Keratinocyte (primary cell): ENCODE measurements at regions not wholly inside any gene's neighbourhood (a gene's known extent, or its start where the extent isn't known, plus 50 kb on each side); places are given as distances from the start of the nearest gene placed in this dataset.

Experiments
- DNase-seq: peaks from one replicate; pipeline ENCODE4 v3.0.0-alpha.2; 2011; ENCODE audit warnings: low read depth, missing footprints, low spot score
- FAIRE-seq: peaks from 2 replicates; lab custom pipeline; 2011; peaks lifted over from hg19 to GRCh38; lab: Jason Lieb, UNC
- H2AFZ ChIP-seq: 2 replicates; pipeline ENCODE4 v1.6.0; 2012; ENCODE audit warnings: low read length, control low read depth, inconsistent platforms; ENCODE audit not compliant: control insufficient read depth
- H3K27ac ChIP-seq: 2 replicates; pipeline ENCODE4 v1.5.1; 2011; ENCODE audit warnings: low read length; ENCODE audit not compliant: control insufficient read depth, insufficient read depth
- H3K27me3 ChIP-seq: 3 replicates; pipeline ENCODE4 v1.6.0; 2011; ENCODE audit warnings: low read length; ENCODE audit not compliant: control insufficient read depth, insufficient read depth; ENCODE audit errors: extremely low read depth
- H3K36me3 ChIP-seq, 2 experiments: 2 replicates in 1 of 2; 3 replicates in 1 of 2; pipeline ENCODE4 v1.5.1; 2011; ENCODE audit warnings: low read length in 2 of 2, mild to moderate bottlenecking in 1 of 2; ENCODE audit not compliant: control insufficient read depth in 2 of 2, insufficient read depth in 2 of 2; ENCODE audit errors: extremely low read depth in 1 of 2
- H3K4me1 ChIP-seq: 3 replicates; pipeline ENCODE4 v1.5.1; 2011; ENCODE audit warnings: low read length; ENCODE audit not compliant: control insufficient read depth, insufficient read depth; ENCODE audit errors: extremely low read depth
- H3K4me2 ChIP-seq: 3 replicates; pipeline ENCODE4 v1.6.0; 2011; ENCODE audit warnings: low read depth, low read length; ENCODE audit not compliant: control insufficient read depth, insufficient read depth; ENCODE audit errors: extremely low read depth
- H3K4me3 ChIP-seq, 3 experiments: fragments of 200-600 bp in 1 of 3; sonication (generic) in 1 of 3; 2 replicates in 2 of 3; 3 replicates in 1 of 3; pipeline ENCODE4 v1.5.1; 2011 to 2016; ENCODE audit warnings: low read length in 3 of 3, mild to moderate bottlenecking in 3 of 3, control low read depth in 2 of 3, inconsistent platforms in 1 of 3, low read depth in 1 of 3, mixed read lengths in 1 of 3, mixed run types in 1 of 3, moderate library complexity in 1 of 3; ENCODE audit not compliant: control insufficient read depth in 2 of 3, insufficient read depth in 2 of 3; ENCODE audit errors: extremely low read depth in 1 of 3
- H3K79me2 ChIP-seq: 2 replicates; pipeline ENCODE4 v1.6.0; 2012; ENCODE audit warnings: low read length; ENCODE audit not compliant: control insufficient read depth, insufficient read depth
- H3K9ac ChIP-seq: 3 replicates; pipeline ENCODE4 v1.6.0; 2011; ENCODE audit warnings: low read length; ENCODE audit not compliant: control insufficient read depth, insufficient read depth; ENCODE audit errors: extremely low read depth
- H3K9me1 ChIP-seq: 3 replicates; pipeline ENCODE4 v1.6.0; 2011; ENCODE audit warnings: low read length; ENCODE audit not compliant: control insufficient read depth, insufficient read depth; ENCODE audit errors: extremely low read depth
- H3K9me3 ChIP-seq: 2 replicates; pipeline ENCODE4 v1.5.1; 2012; ENCODE audit warnings: low read depth, low read length; ENCODE audit not compliant: control insufficient read depth
- H4K20me1 ChIP-seq: 3 replicates; pipeline ENCODE4 v1.6.0; 2011; ENCODE audit warnings: low read length; ENCODE audit not compliant: control insufficient read depth, insufficient read depth; ENCODE audit errors: extremely low read depth
- EZH2 ChIP-seq: IDR thresholded peaks from one replicate; pipeline ENCODE4 v1.6.1; 2012; ENCODE audit warnings: inconsistent platforms, mild to moderate bottlenecking, low read length, moderate library complexity
- dilution Hi-C: fragments of 300-500 bp; cut with MboI; formaldehyde crosslinking; loops from one replicate; pipeline ENCODE4 v1.7.0; 2020; ENCODE audit warnings: low sequenced_read_pairs; ENCODE audit not compliant: extremely low pct_ligation_motif_present
- TF ChIP-seq, protein P1 (sequence below), 3 experiments: IDR thresholded peaks in 1 of 3; conservative IDR thresholded peaks in 1 of 3; optimal IDR thresholded peaks in 1 of 3; 2 replicates in 2 of 3; 3 replicates in 1 of 3; pipeline versions ENCODE3 to v1.5.1; 2011; ENCODE audit warnings: low read length in 3 of 3, mild to moderate bottlenecking in 3 of 3, moderate library complexity in 2 of 3, control low read depth in 1 of 3, inconsistent platforms in 1 of 3; ENCODE audit not compliant: insufficient read depth in 2 of 3; ENCODE audit errors: extremely low read depth in 1 of 3

GRCh38 chr2:38154395-38154794 lies 78.4 kb upstream of the CYP1B1 start:
- H3K4me2 ChIP-seq, result no peak overlapping the region
- H3K27me3 ChIP-seq, result no peaks in the 10 kb centered on the region
- no peak overlapping the region for H3K27ac ChIP-seq
- dilution Hi-C loops, result no loop called here
- no peak overlapping the region for H3K4me3 ChIP-seq
- no peak overlapping the region for H2AFZ ChIP-seq
- no peak for DNase-seq
- no peaks in the 10 kb centered on the region for H3K9me1 ChIP-seq
- H3K79me2 ChIP-seq, result no peaks in the 10 kb centered on the region
- H3K9ac ChIP-seq, result no peak overlapping the region
- no peaks in the 10 kb centered on the region for H3K36me3 ChIP-seq
- H3K4me1 ChIP-seq, result no peaks in the 10 kb centered on the region
- FAIRE-seq, result no peak
- H3K9me3 ChIP-seq, result no peaks in the 10 kb centered on the region
- H4K20me1 ChIP-seq, result no peaks in the 10 kb centered on the region
- TF ChIP-seq EZH2, result no peak
- TF ChIP-seq, protein P1, sequence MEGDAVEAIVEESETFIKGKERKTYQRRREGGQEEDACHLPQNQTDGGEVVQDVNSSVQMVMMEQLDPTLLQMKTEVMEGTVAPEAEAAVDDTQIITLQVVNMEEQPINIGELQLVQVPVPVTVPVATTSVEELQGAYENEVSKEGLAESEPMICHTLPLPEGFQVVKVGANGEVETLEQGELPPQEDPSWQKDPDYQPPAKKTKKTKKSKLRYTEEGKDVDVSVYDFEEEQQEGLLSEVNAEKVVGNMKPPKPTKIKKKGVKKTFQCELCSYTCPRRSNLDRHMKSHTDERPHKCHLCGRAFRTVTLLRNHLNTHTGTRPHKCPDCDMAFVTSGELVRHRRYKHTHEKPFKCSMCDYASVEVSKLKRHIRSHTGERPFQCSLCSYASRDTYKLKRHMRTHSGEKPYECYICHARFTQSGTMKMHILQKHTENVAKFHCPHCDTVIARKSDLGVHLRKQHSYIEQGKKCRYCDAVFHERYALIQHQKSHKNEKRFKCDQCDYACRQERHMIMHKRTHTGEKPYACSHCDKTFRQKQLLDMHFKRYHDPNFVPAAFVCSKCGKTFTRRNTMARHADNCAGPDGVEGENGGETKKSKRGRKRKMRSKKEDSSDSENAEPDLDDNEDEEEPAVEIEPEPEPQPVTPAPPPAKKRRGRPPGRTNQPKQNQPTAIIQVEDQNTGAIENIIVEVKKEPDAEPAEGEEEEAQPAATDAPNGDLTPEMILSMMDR (optimal IDR thresholded peaks at IDR 0.05 in 1 of 3, IDR thresholded peaks at IDR 0.05 in 1 of 3, conservative IDR thresholded peaks at IDR 0.05 in 1 of 3; ENCODE audit: extremely low read depth in 1 of 3, insufficient read depth in 2 of 3, low read length in 3 of 3), result no peak

DNA sequence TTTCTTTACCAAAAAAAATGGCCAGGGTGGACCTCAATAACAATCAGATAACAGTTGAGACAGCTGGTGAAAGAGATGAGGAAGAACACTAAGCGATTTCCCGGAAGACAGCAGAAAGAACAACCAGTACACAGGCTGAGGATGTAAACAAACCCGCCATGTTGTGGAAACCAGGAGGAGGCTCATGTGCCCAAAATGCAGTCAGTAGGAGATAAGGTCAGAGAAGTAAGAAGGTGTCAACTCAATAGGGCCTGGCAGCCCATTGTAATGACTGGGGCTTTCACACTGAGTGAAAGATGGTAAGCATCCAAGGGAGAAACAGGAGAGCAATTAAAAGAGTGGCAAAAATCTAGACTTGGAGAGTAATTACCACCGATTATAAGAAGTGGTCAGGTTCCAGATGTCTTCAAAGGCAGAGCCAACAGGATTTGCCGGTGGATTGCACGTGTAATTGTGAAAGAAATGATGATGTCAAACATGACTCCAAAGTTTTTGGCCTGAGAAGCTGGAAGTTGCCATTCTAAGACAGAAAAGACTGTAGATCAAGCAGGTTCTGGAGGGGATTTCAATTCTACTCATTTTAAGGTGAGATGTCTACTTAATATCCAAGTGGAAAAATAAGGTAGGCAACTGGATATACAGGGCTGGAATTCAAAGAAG lies 77.7 kb upstream of the CYP1B1 start:
- H3K9ac ChIP-seq, result no peak overlapping the region
- DNase-seq (no peak), FAIRE-seq (no peak)
- H3K27ac ChIP-seq, result no peak overlapping the region
- no peaks in the 10 kb centered on the region for H3K4me1 ChIP-seq
- H3K9me3 ChIP-seq, result no peaks in the 10 kb centered on the region
- H3K36me3 ChIP-seq, result no peaks in the 10 kb centered on the region
- no peak overlapping the region for H3K4me3 ChIP-seq
- TF ChIP-seq, protein P1 (optimal IDR thresholded peaks at IDR 0.05 in 1 of 3, IDR thresholded peaks at IDR 0.05 in 1 of 3, conservative IDR thresholded peaks at IDR 0.05 in 1 of 3; ENCODE audit: extremely low read depth in 1 of 3, insufficient read depth in 2 of 3, low read length in 3 of 3), result no peak
- no peak for TF ChIP-seq EZH2
- no peaks in the 10 kb centered on the region for H3K27me3 ChIP-seq
- no peaks in the 10 kb centered on the region for H3K9me1 ChIP-seq
- no peak overlapping the region for H3K4me2 ChIP-seq
- dilution Hi-C loops, result no loop called here
- no peak overlapping the region for H2AFZ ChIP-seq
- H4K20me1 ChIP-seq, result no peaks in the 10 kb centered on the region
- no peaks in the 10 kb centered on the region for H3K79me2 ChIP-seq
